NCI-H774 (cell line): ENCODE measurements at regions not wholly inside any gene's neighbourhood (a gene's known extent, or its start where the extent isn't known, plus 50 kb on each side); places are given as distances from the start of the nearest gene placed in this dataset.
"Not testable (repeated sequence)": the region's sequence is repeated elsewhere in the genome, so short reads cannot be mapped to it uniquely, and the experiment has no call there.

ENCODE experiments used
- DNase-seq: peaks from one replicate; lab custom pipeline; 2025; lab: John Stamatoyannopoulos, UW

DNA sequence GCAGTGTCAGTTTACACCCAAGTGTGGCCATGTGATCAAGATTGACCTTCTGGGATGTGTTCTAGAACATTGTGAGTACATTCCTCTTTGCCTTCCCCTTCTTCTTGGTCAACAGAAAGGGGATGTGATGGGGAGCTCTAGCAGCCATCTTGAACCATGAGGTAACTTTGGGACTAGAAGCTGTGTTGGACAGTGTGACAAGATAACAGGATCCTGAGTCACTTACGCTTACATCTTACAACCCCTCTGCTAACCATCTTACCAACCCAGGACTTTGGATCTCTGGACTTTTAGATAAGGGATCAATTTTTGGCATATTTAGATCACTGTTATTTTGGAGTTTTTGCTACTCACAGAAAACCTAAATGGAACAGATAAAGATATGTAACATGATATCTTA is 625.6 kb downstream of the BCOR start:
- no peak for DNase-seq

GRCh38 chrX:39473812-39474211 is 623.9 kb downstream of the BCOR start:
- DNase-seq = no peak

GRCh38 chrX:39475372-39475771 is 622.4 kb downstream of the BCOR start:
- DNase-seq = no peak

- no peak for DNase-seq
These were observed 621.1 kb downstream of the BCOR start for GRCh38 chrX:39476604-39477021.

DNA sequence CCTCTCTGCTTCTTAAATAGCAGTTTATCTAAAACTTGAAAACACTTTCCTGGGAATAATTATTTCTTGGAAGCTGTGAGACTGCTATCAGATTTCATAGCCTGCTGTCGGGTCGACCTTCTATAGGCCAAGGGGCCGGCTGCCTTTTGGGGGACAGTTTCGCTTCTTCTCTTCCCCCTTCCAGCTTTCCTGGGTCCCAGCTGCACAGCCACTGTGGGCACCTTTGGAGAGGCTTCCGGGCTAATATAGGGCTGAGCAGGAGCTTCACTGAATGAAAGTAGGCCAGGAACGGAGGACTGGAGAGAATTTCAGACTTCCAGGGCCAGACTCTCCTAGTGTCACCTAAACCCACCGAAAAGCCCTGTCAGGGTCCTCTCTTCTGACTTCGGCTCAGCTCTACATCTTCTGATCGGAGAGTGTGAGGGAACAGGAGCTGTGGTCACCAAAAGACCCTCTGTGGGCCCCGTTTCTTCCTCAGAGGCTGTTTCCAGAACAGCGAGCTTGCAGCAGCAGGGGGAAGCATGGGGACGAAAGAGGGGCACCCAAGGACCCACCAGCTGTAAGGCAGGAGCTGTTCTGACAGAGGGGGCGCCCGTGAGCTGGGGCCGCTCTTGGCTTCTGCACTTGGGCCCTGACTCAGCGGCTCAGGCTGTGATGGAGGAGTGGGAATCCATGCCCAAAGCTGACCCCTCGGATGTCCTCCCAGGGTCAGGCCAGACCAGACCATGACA is 620.6 kb downstream of the BCOR start:
- peak; percentile 45 for DNase-seq

- DNase-seq = peak; percentile 47
These were observed 620.0 kb downstream of the BCOR start for GRCh38 chrX:39477762-39478120.

DNA sequence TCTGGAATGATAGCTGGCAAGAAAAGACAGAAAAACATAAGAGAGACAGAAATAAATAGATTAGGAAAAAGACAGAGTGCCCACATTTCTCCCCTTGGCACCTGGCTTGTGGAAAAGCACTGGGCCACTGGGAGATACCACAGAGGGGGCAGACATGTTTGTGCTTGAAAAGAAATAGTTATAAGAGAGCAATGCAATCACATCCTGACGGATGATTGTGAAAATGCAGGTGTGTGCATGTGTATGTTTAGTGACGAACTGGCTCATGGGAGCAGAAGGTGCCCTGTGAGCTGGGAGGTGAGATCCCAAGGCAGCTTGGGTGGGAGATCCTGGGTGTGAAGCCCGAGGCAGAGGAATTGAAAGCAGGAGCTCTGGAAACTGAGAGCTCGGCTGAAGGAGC is 617.9 kb downstream of the BCOR start:
- DNase-seq = no peak

DNA sequence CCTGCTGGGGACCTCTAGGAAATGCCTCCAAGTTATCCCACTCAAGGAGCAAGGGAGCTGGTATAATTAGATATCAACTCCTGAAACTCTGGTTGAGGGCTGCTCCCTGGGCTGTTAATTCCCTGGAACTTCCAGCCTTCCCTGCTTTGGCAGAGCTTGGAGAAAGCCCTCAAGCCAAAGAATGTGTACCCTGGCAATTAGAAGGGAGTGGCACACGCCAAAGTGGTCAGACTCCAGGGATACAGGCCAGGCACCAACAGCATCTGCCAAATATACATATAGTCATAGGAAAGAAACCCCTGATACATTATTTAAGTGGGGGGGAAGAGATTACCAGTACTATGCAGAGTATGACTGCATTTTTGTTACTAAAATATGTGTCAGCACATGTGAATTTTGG is 616.8 kb downstream of the BCOR start:
- no peak for DNase-seq

- no peak for DNase-seq
These were observed 616.1 kb downstream of the BCOR start for GRCh38 chrX:39481621-39482020.

DNA sequence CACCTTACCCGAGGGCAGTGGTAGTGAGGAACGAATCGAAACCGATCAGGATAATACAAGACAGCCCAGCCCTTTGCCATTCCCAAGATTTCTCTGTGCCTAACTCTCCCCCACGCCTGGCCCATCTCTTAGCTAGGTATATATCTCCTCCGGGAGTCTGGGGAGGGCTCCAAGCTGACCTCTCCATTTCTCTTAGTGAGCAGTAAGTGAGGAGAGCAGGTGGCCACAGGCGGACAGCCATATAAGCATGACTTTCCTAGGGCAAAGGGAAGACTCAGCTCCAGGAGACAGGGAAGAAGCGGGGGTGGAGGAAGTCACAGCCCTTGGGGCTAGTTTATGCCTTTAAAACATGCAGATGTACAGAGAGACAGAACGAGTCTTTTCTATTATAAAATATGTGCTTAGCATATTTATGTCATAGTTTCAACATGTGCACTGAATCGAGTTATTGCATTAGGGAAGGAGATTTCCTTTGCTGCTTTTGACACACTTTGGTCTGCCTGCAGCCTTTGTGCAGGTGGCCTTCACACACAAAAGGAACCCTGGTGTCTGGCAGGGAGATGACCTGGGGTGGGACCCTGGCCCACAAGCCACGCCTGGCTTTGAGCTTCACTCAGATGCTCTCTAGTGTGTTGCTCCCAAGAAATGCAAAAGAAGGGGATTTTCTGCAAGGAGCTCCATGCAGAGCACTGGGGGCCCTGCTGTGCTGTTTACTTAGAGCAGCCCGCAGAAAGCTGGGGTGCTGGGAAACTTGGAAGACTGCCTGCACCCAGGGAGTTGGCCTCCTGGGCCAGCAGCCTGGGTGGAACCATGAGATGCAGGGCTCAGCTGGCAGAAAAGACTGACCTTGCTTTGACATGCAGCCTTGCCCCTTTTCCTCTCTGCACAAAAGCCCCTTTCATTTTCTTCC is 613.3 kb downstream of the BCOR start:
- DNase-seq = no peak

GRCh38 chrX:39487166-39487968 is 610.4 kb downstream of the BCOR start:
- DNase-seq = no peak

DNA sequence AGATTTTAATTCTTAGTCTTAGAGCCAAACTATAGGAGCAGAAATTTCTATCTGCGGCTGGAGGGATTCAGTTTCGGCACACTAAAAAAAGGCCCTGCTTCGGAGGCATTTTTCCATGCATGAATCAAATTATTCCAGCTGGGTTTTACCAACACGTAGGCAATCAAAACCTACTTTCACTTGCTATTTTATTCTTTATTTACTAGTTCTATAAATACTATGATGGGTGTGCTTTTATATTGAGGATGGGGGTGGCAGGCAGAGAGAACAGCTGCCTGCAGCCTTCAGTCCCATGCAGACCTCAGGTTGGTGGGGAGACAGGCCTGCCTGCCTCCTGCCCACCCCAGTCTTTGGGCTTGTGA is 609.8 kb downstream of the BCOR start:
- no peak for DNase-seq

- no peak for DNase-seq
These were observed 606.0 kb downstream of the BCOR start for GRCh38 chrX:39491548-39492297.

DNA sequence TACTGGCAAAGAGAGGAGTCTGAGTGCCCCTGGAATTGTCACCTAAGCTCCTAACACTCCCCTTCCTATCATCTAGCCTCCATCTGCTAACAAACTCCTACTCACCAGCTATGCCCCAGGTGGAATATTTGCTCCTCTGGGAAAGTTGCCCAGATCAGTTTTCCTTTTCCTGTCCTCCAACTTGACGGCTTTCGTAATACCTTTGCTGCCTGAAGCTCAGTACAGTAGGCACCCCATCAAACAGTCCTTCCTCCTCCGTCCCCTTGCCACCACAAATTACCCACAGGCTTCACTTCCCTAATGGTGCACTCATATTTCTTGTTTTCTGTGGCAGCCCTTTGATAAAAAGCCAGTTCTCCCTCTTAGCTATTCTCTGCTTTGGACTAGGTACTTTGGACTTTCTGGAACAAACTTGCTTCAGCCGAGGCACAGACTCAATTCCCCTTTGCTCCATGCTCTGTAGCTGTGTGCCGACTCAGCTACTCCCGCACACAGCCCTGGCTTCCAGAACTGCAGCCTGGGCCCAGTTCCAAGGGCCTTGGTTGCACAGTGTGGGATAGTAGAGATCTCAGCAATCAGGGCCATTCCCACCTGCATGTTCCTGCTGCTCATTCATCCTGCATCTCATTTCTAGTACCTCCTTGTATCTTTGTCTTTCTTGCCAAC is 605.1 kb downstream of the BCOR start:
- DNase-seq = no peak

DNA sequence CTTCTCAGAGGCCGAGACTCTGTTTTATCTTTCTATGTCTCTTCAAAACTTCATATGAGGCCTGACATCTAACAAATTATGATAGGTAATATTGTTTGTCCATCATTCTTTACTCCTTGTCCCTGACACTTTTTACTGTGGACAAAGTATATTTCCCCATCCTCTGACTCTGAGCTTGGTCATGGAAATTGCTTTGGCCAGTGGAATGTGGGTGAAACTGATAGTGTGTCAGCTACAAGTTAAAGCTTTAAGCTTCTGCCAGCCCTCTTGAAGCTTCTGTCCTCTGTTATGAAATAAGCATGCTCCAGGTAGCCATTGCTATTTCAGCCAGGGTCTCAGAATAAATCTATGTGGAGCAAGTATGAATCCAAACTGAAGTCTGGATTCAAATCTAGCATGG is 604.6 kb downstream of the BCOR start:
- DNase-seq = no peak

- not testable (repeated sequence) for DNase-seq
These were observed 600.6 kb downstream of the BCOR start for GRCh38 chrX:39497117-39497516.

GRCh38 chrX:39497702-39498265 is 600.0 kb downstream of the BCOR start:
- no peak for DNase-seq

DNA sequence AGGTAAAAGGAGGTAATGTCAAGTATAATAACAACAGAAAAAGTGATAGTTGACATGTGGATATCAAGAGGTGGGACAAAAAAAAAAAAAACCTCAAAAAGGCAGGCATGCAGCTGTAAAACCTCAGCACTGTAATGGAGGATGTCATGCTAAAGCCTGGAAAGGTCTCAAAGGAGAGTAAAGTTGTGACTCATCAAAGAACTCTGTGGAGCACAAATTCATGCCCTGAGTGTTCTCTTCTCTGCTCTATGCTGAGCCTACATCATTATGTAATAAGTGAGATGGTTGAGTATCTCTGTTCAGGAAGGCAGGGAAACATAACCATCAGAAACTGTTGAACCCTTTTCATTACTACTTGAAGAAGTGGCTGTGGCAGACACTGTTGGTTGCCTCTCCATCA is 597.8 kb downstream of the BCOR start:
- no peak for DNase-seq

GRCh38 chrX:39501822-39502221 is 595.9 kb downstream of the BCOR start:
- no peak for DNase-seq

- DNase-seq = no peak
These were observed 595.3 kb downstream of the BCOR start for GRCh38 chrX:39502486-39502885.

DNA sequence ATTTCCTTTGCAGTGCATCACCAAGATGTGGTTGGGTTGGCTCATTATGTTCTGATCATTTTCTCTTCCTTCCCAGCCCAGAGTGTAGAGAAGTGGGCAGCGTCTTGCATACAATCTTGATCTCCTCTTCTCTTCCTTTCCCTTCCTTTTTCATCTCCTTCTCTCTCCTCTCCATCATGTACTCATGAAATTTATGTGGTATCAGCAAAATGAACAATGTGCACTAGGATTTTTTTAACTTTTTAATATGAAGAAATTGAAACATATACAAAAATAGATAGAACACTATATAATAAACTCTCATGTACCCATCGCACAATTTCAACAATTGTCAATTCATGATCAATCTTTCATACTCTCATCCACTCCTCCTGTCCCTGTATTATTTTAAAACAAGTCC is 593.5 kb downstream of the BCOR start:
- DNase-seq = no peak
